HepG2 (cell line): ENCODE measurements at regions not wholly inside any gene's neighbourhood (a gene's known extent, or its start where the extent isn't known, plus 50 kb on each side); places are given as distances from the start of the nearest gene placed in this dataset.

Experiments
- ATAC-seq: fragments of 200-7000 bp; cut with Tn5 transposase; 3 replicates; pipeline ENCODE4 v1.9.1; 2020; ENCODE audit warnings: mild to moderate bottlenecking, moderate library complexity
- BruUV-seq: library from RNA; stranded (reverse); fragments of 400-500 nt; replicated peaks from 2 replicates; lab custom pipeline; 2021; lab: Mats Ljungman, UMichigan
- CTCF ChIA-PET: fragments of 300-600 bp; formaldehyde crosslinking; extraction: SDS; loops from one replicate; lab custom pipeline; 2021; ENCODE audit warnings: low total read pairs, inconsistent platforms, low intra/inter-chr PET ratio; lab: Yijun Ruan, JAX
- POLR2A ChIA-PET: fragments of 350-600 bp; sonication (Branson Sonifier 250); formaldehyde crosslinking; loops from one replicate; lab custom pipeline; 2020; ENCODE audit warnings: antibody characterized with exemption, inconsistent platforms; lab: Yijun Ruan, JAX
- DNase-seq: peaks from one replicate; pipeline ENCODE4 v3.0.0-alpha.2; 2015; ENCODE audit warnings: low spot score
- FAIRE-seq: peaks from 3 replicates; lab custom pipeline; 2011; peaks lifted over from hg19 to GRCh38; lab: Jason Lieb, UNC
- H2AFZ ChIP-seq: one replicate; pipeline ENCODE4 v1.6.1; 2011; ENCODE audit warnings: low read length, inconsistent platforms
- H3K27ac ChIP-seq: fragments of 300-600 bp; 3 replicates; pipeline ENCODE4 v1.8.0; 2011; ENCODE audit warnings: mixed run types, mild to moderate bottlenecking, mixed read lengths, low read length, inconsistent platforms; ENCODE audit not compliant: insufficient read depth; ENCODE audit errors: extremely low read length
- H3K27me3 ChIP-seq, 2 experiments: fragments of 200-600 bp in 1 of 2; 2 replicates in 1 of 2; 3 replicates in 1 of 2; pipeline versions ENCODE4 v1.6.0 to v1.8.0; 2011; ENCODE audit warnings: low read length in 2 of 2, mild to moderate bottlenecking in 2 of 2, moderate library complexity in 2 of 2, inconsistent platforms in 1 of 2; ENCODE audit not compliant: insufficient read depth in 2 of 2, control insufficient read depth in 1 of 2
- H3K36me3 ChIP-seq, 2 experiments: fragments of 200-600 bp in 1 of 2; replicated peaks in 1 of 2; 2 replicates in 1 of 2; 3 replicates in 1 of 2; pipeline versions ENCODE4 v1.5.1 to v1.8.0; 2011; ENCODE audit warnings: low read length in 2 of 2, inconsistent platforms in 1 of 2; ENCODE audit not compliant: insufficient read depth in 2 of 2, control insufficient read depth in 1 of 2
- H3K4me1 ChIP-seq: 2 replicates; pipeline ENCODE4 v1.5.1; 2012; ENCODE audit warnings: low read length, inconsistent platforms; ENCODE audit not compliant: insufficient read depth
- H3K4me2 ChIP-seq: 2 replicates; pipeline ENCODE4 v1.6.0; 2011; ENCODE audit warnings: low read depth, low read length, inconsistent platforms
- H3K4me3 ChIP-seq, 3 experiments: fragments of 200-600 bp in 1 of 3; sonication (generic), shearing (Covaris generic) in 1 of 3; replicated peaks in 1 of 3; 2 replicates each; pipeline ENCODE4 v1.5.1; 2011 to 2016; ENCODE audit warnings: low read length in 3 of 3, inconsistent platforms in 2 of 3, low read depth in 2 of 3, mild to moderate bottlenecking in 2 of 3, control low read depth in 1 of 3, mixed read lengths in 1 of 3; ENCODE audit not compliant: insufficient read depth in 1 of 3
- H3K79me2 ChIP-seq: one replicate; pipeline ENCODE4 v1.6.1; 2011; ENCODE audit warnings: low read length, inconsistent platforms; ENCODE audit not compliant: insufficient read depth
- H3K9ac ChIP-seq: 2 replicates; pipeline ENCODE4 v1.6.0; 2011; ENCODE audit warnings: mild to moderate bottlenecking, low read depth, low read length, inconsistent platforms; ENCODE audit not compliant: insufficient read depth
- H3K9me3 ChIP-seq: 2 replicates; pipeline ENCODE4 v1.5.1; 2012; ENCODE audit warnings: mild to moderate bottlenecking, low read length
- H4K20me1 ChIP-seq: 2 replicates; pipeline ENCODE4 v1.6.0; 2011; ENCODE audit warnings: inconsistent platforms, mild to moderate bottlenecking, low read length, moderate library complexity; ENCODE audit not compliant: insufficient read depth
- ATF7 ChIP-seq, 2 experiments: fragments of 450-650 bp in 1 of 2; sonication (generic) in 1 of 2; formaldehyde crosslinking in 1 of 2; IDR thresholded peaks; 2 replicates each; pipeline versions ENCODE4 v1.4.0 to v1.6.1; 2016 to 2020; ENCODE audit warnings: antibody characterized with exemption in 1 of 2, mild to moderate bottlenecking in 1 of 2, missing genetic modification reagents in 1 of 2
- CREB1 ChIP-seq, 2 experiments: fragments of 450-650 bp in 1 of 2; IDR thresholded peaks; 2 replicates each; pipeline ENCODE4 v1.6.1; 2016 to 2017; ENCODE audit warnings: control low read depth in 1 of 2, mild to moderate bottlenecking in 1 of 2, missing compliant biosample characterization in 1 of 2, missing genetic modification characterization in 1 of 2
- FOSL2 ChIP-seq: sonication (generic); formaldehyde crosslinking; IDR thresholded peaks from 2 replicates; pipeline ENCODE4 v1.4.0; 2020; ENCODE audit warnings: missing genetic modification reagents
- HOXA5 ChIP-seq: sonication (generic); formaldehyde crosslinking; IDR thresholded peaks from 2 replicates; pipeline ENCODE4 v1.4.0; 2020; ENCODE audit warnings: missing genetic modification reagents
- NPAS2 ChIP-seq: sonication (generic); formaldehyde crosslinking; IDR thresholded peaks from 2 replicates; pipeline ENCODE4 v1.8.0; 2022; ENCODE audit warnings: mild to moderate bottlenecking, missing genetic modification reagents, borderline replicate concordance
- ONECUT2 ChIP-seq: sonication (generic); formaldehyde crosslinking; IDR thresholded peaks from 2 replicates; pipeline ENCODE4 v1.4.0; 2020; ENCODE audit warnings: missing genetic modification reagents
- PAXIP1 ChIP-seq: sonication (generic); formaldehyde crosslinking; conservative IDR thresholded peaks from 2 replicates; pipeline ENCODE4 v1.4.0; 2020; ENCODE audit warnings: mild to moderate bottlenecking, missing genetic modification reagents, moderate library complexity
- SRSF9 ChIP-seq: fragments of 200-400 bp; formaldehyde crosslinking; IDR thresholded peaks from 2 replicates; pipeline ENCODE4 v1.6.1; 2018; ENCODE audit warnings: borderline replicate concordance, mild to moderate bottlenecking, low read depth, low read length; ENCODE audit not compliant: insufficient read depth, poor library complexity, severe bottlenecking
- ZFX ChIP-seq: sonication (generic); formaldehyde crosslinking; IDR thresholded peaks from 2 replicates; pipeline ENCODE4 v1.4.0; 2020; ENCODE audit warnings: mild to moderate bottlenecking, low read depth, missing genetic modification reagents, moderate library complexity
- WGBS: methylation state at CpG from one replicate; pipeline ENCODE4 v1.1.6; 2017; ENCODE audit warnings: low lambda C conversion rate; 5-methylcytosine and 5-hydroxymethylcytosine counted together
- in situ Hi-C: cut with HindIII; loops from 2 replicates; pipeline ENCODE4 v1.10.0; 2017; ENCODE audit warnings: low pct_unique_long_range_greater_than_20kb; ENCODE audit not compliant: extremely low pct_ligation_motif_present
- intact Hi-C: fragments of 100-400 bp; cut with micrococcal nuclease; formaldehyde crosslinking; loops from one replicate; pipeline ENCODE4 v1.10.0; 2022; ENCODE audit not compliant: unreplicated experiment

DNA sequence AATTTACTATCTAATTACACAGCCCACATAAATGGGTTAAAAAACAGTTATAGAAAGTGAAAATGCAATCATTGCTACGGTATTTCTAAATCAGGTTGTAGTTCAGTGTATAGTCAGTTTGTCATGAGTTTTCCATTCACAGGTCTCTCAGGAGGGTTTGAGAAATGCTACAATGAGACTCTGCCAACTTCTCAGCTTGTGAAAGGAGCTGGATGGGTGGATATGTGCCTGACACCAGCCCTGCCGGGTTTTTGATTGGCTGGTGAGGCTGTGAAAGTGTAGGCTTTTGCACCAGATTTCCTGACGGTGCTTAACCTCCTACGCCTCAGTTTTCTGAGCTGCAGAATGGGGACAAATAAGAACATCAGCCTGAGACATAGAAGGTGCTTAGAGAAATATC is 102.6 kb upstream of the SMIM21 start (continued):
- no peak for TF ChIP-seq PAXIP1
- TF ChIP-seq NPAS2 (CRISPR knock-in tag): no peak
- TF ChIP-seq SRSF9: no peak
- TF ChIP-seq ONECUT2 (CRISPR knock-in tag): no peak

DNA sequence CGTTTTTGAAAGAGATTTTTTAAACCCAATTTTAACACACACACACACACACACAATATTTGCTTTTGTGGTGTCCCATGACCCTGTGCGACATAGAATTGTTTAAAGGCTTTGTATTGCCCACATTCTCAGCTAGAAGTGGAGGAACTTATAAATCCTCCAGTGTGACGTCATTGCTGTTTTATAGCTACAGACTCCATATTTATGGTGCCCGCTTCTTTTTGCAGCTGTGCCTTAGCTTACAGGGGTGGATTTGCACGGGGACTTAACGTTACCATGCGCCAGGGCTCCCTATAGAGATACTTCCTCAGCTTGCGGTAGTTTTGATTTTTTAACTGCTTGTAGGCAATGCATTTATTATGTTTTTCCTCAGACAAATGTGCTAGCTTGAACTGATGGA is 101.9 kb upstream of the SMIM21 start:
- H3K4me1 ChIP-seq: no peaks in the 10 kb centered on the region
- in situ Hi-C loops: no loop called here
- peak; percentile 88 for TF ChIP-seq CREB1 (IDR thresholded peaks at IDR 0.05)
- no peak for TF ChIP-seq CREB1 (CRISPR knock-in tag; IDR thresholded peaks at IDR 0.05)
- TF ChIP-seq HOXA5 (CRISPR knock-in tag): no peak
- TF ChIP-seq ATF7 (IDR thresholded peaks at IDR 0.05): peak; percentile 74
- no peak for TF ChIP-seq ATF7 (CRISPR knock-in tag; IDR thresholded peaks at IDR 0.05)
- no peak for TF ChIP-seq ZFX
- no peak for TF ChIP-seq FOSL2 (CRISPR knock-in tag)
- TF ChIP-seq, all 625 proteins: peak for 2
- intact Hi-C loops: no loop called here
- no peak for FAIRE-seq
- no peak overlapping the region for H3K27ac ChIP-seq
- ATAC-seq: no peak
- ChIA-PET CTCF (no interaction called here), POLR2A (no interaction called here)
- H3K4me2 ChIP-seq: no peak overlapping the region
- H3K4me3 ChIP-seq: no peak overlapping the region
- H3K79me2 ChIP-seq: no peaks in the 10 kb centered on the region
- H4K20me1 ChIP-seq: no peaks in the 10 kb centered on the region
- 53% methylated on average over 8 of the region's 8 CpGs for WGBS
- no TSS peak for BruUV-seq
- H2AFZ ChIP-seq: no peak overlapping the region
- DNase-seq: no peak
- no peaks in the 10 kb centered on the region for H3K9me3 ChIP-seq
- peaks cover 1 to 39% of the 10 kb centered on the region in 2 experiments; a peak in 4 of 5 replicates for H3K27me3 ChIP-seq
- H3K9ac ChIP-seq: no peak overlapping the region
- no peaks in the 10 kb centered on the region for H3K36me3 ChIP-seq
